B cell (primary cell): ENCODE measurements at regions not wholly inside any gene's neighbourhood (a gene's known extent, or its start where the extent isn't known, plus 50 kb on each side); places are given as distances from the start of the nearest gene placed in this dataset.

ENCODE experiments used
- ATAC-seq: fragments of 200-7000 bp; cut with Tn5 transposase; one replicate; pipeline ENCODE4 v1.10.0; 2021; ENCODE audit warnings: low read depth, mild to moderate bottlenecking, moderate number of reproducible peaks, moderate library complexity
- CTCF ChIA-PET: fragments of 350-600 bp; sonication (Branson Sonifier 250); formaldehyde crosslinking; loops from one replicate; lab custom pipeline; 2021; ENCODE audit warnings: antibody characterized with exemption, inconsistent platforms; lab: Charles Lee
- POLR2A ChIA-PET: fragments of 350-600 bp; sonication (Branson Sonifier 250); formaldehyde crosslinking; loops from one replicate; lab custom pipeline; 2021; ENCODE audit warnings: antibody characterized with exemption; lab: Charles Lee
- DNase-seq: peaks from one replicate; pipeline ENCODE4 v3.0.0; 2013
- H2AFZ ChIP-seq: 2 replicates; pipeline ENCODE4 v1.6.1; 2012; ENCODE audit warnings: mild to moderate bottlenecking, low read depth, low read length; ENCODE audit not compliant: insufficient read depth, poor library complexity, severe bottlenecking
- H3K27ac ChIP-seq, 2 donors: 1 replicate in 1 of 2; 2 replicates in 1 of 2; pipeline ENCODE4 v1.5.1; 2012 to 2013; ENCODE audit warnings: low read length in 2 of 2, mild to moderate bottlenecking in 2 of 2, moderate library complexity in 1 of 2
- H3K27me3 ChIP-seq, 4 experiments: fragments of 200-600 bp in 1 of 4; sonication (generic) in 1 of 4; replicated peaks in 1 of 4; 1 replicate in 2 of 4; 2 replicates in 2 of 4; pipeline versions ENCODE4 v1.6.1 to v1.7.0; 2013 to 2016; ENCODE audit warnings: low read length in 3 of 4, mild to moderate bottlenecking in 2 of 4, mixed read lengths in 1 of 4, moderate library complexity in 1 of 4; ENCODE audit not compliant: insufficient read depth in 4 of 4, control insufficient read depth in 3 of 4; ENCODE audit errors: control extremely low read depth in 1 of 4
- H3K36me3 ChIP-seq, 2 experiments: replicated peaks in 1 of 2; 1 replicate in 1 of 2; 2 replicates in 1 of 2; pipeline versions ENCODE4 v1.6.1 to v1.7.1; 2013; ENCODE audit warnings: low read length in 1 of 2; ENCODE audit not compliant: insufficient read depth in 2 of 2, control insufficient read depth in 1 of 2; ENCODE audit errors: control extremely low read depth in 1 of 2, extremely low read depth in 1 of 2
- H3K4me1 ChIP-seq, 2 donors: fragments of 200-600 bp in 1 of 2; sonication (generic) in 1 of 2; 1 replicate in 1 of 2; 2 replicates in 1 of 2; pipeline versions ENCODE4 v1.5.1 to v1.6.1; 2013 to 2017; ENCODE audit warnings: low read length in 2 of 2; ENCODE audit not compliant: control insufficient read depth in 2 of 2, insufficient read depth in 2 of 2
- H3K4me2 ChIP-seq: replicated peaks from 2 replicates; pipeline ENCODE3; 2012; ENCODE audit warnings: mild to moderate bottlenecking, low read depth, low read length; ENCODE audit not compliant: poor library complexity, severe bottlenecking
- H3K4me3 ChIP-seq, 5 experiments: fragments of 200-600 bp in 1 of 5; sonication (generic) in 1 of 5; 1 replicate in 3 of 5; 2 replicates in 2 of 5; pipeline versions ENCODE4 v1.5.1 to v1.7.0; 2011 to 2016; ENCODE audit warnings: low read length in 4 of 5, mild to moderate bottlenecking in 4 of 5, low read depth in 2 of 5, control low read depth in 1 of 5, moderate library complexity in 1 of 5; ENCODE audit not compliant: insufficient read depth in 1 of 5; ENCODE audit errors: control extremely low read depth in 1 of 5, extremely low read depth in 1 of 5
- H3K79me2 ChIP-seq: fragments of 200-600 bp; sonication (generic); one replicate; pipeline ENCODE4 v1.6.0; 2016; ENCODE audit warnings: low read length; ENCODE audit not compliant: control insufficient read depth, insufficient read depth
- H3K9ac ChIP-seq: fragments of 200-600 bp; sonication (generic); 2 replicates; pipeline ENCODE4 v1.6.1; 2017; ENCODE audit warnings: mild to moderate bottlenecking, low read length, moderate library complexity
- H3K9me3 ChIP-seq, 3 donors: one replicate each; pipeline versions ENCODE4 v1.6.1 to v1.7.1; 2013; ENCODE audit warnings: low read length in 2 of 3; ENCODE audit not compliant: control insufficient read depth in 2 of 3, insufficient read depth in 1 of 3; ENCODE audit errors: control extremely low read depth in 1 of 3
- H4K20me1 ChIP-seq: 2 replicates; pipeline ENCODE4 v1.6.0; 2012; ENCODE audit warnings: mild to moderate bottlenecking, low read length; ENCODE audit not compliant: insufficient read depth, control insufficient read depth, poor library complexity, severe bottlenecking
- H3K27ac Mint-ChIP-seq: one replicate; pipeline ENCODE4 v1.8.0; 2021; ENCODE audit warnings: mixed read lengths
- H3K27me3 Mint-ChIP-seq: one replicate; pipeline ENCODE4 v1.8.0; 2021; ENCODE audit warnings: mixed read lengths
- H3K4me1 Mint-ChIP-seq: one replicate; pipeline ENCODE4 v1.8.0; 2021; ENCODE audit warnings: mixed read lengths
- H3K4me3 Mint-ChIP-seq: one replicate; pipeline ENCODE4 v1.8.0; 2021; ENCODE audit warnings: mixed read lengths
- H3K9me3 Mint-ChIP-seq: one replicate; pipeline ENCODE4 v1.8.0; 2022; ENCODE audit warnings: mixed read lengths; ENCODE audit not compliant: insufficient read depth
- EZH2 ChIP-seq: IDR thresholded peaks from 2 replicates; pipeline ENCODE4 v1.6.1; 2012; ENCODE audit warnings: borderline replicate concordance, low read depth, mild to moderate bottlenecking, moderate library complexity, low read length; ENCODE audit not compliant: insufficient read depth, poor library complexity, severe bottlenecking
- WGBS: methylation state at CpG from one replicate; pipeline ENCODE4 v1.1.5; 2013; ENCODE audit warnings: missing lambda C conversion rate; ENCODE audit not compliant: insufficient coverage; 5-methylcytosine and 5-hydroxymethylcytosine counted together
- intact Hi-C: fragments of 100-400 bp; cut with micrococcal nuclease; formaldehyde crosslinking; loops from one replicate; pipeline ENCODE4 v1.10.0; 2022
- TF ChIP-seq, protein P1 (sequence below): fragments of 200-600 bp; IDR thresholded peaks from one replicate; pipeline ENCODE4 v1.8.0; 2022; ENCODE audit warnings: antibody characterized with exemption, mild to moderate bottlenecking

GRCh38 chr14:44829021-44829420, 132.7 kb downstream of the KLHL28 start:
- POLR2A ChIA-PET = no interaction called here
- H3K27ac Mint-ChIP-seq = no peak overlapping the region
- no peaks in the 10 kb centered on the region for H3K4me1 ChIP-seq
- no peaks in the 10 kb centered on the region for H3K36me3 ChIP-seq
- H3K27me3 Mint-ChIP-seq = no peaks in the 10 kb centered on the region
- no peaks in the 10 kb centered on the region for H3K27me3 ChIP-seq
- no peaks in the 10 kb centered on the region for H4K20me1 ChIP-seq
- no peak overlapping the region for H3K4me3 Mint-ChIP-seq
- H3K9me3 Mint-ChIP-seq = peaks cover 3% of the 10 kb centered on the region
- DNase-seq (no peak), ATAC-seq (no peak)
- H3K4me2 ChIP-seq = no peak overlapping the region
- no peak overlapping the region for H2AFZ ChIP-seq
- H3K9me3 ChIP-seq = no peaks in the 10 kb centered on the region
- no peaks in the 10 kb centered on the region for H3K4me1 Mint-ChIP-seq
- TF ChIP-seq, protein P1, sequence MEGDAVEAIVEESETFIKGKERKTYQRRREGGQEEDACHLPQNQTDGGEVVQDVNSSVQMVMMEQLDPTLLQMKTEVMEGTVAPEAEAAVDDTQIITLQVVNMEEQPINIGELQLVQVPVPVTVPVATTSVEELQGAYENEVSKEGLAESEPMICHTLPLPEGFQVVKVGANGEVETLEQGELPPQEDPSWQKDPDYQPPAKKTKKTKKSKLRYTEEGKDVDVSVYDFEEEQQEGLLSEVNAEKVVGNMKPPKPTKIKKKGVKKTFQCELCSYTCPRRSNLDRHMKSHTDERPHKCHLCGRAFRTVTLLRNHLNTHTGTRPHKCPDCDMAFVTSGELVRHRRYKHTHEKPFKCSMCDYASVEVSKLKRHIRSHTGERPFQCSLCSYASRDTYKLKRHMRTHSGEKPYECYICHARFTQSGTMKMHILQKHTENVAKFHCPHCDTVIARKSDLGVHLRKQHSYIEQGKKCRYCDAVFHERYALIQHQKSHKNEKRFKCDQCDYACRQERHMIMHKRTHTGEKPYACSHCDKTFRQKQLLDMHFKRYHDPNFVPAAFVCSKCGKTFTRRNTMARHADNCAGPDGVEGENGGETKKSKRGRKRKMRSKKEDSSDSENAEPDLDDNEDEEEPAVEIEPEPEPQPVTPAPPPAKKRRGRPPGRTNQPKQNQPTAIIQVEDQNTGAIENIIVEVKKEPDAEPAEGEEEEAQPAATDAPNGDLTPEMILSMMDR = no peak
- no peak for TF ChIP-seq EZH2
- no peak overlapping the region for H3K4me3 ChIP-seq
- WGBS = no CpG with 5 or more reads among the region's 1 CpG
- H3K79me2 ChIP-seq = no peaks in the 10 kb centered on the region
- intact Hi-C loops = no loop called here
- no peak overlapping the region for H3K9ac ChIP-seq
- no peak overlapping the region for H3K27ac ChIP-seq
- CTCF ChIA-PET = interaction anchor here (1.3 kb wide), 1 partner anchor 28 kb away, joined by 3 read pairs; no protein-coding TSS in a partner anchor

- no peak overlapping the region for H3K4me3 Mint-ChIP-seq
- Histone ChIP-seq H3K9me3 (no peaks in the 10 kb centered on the region), H3K4me2 (no peak overlapping the region), H3K27ac (no peak overlapping the region), H2AFZ (no peak overlapping the region), H3K4me3 (no peak overlapping the region), H3K36me3 (no peaks in the 10 kb centered on the region), H4K20me1 (no peaks in the 10 kb centered on the region), H3K27me3 (no peaks in the 10 kb centered on the region), H3K4me1 (no peaks in the 10 kb centered on the region), H3K79me2 (no peaks in the 10 kb centered on the region), H3K9ac (no peak overlapping the region)
- H3K9me3 Mint-ChIP-seq = peaks cover 4% of the 10 kb centered on the region
- no peak for ATAC-seq
- no peak for DNase-seq
- no peak overlapping the region for H3K27ac Mint-ChIP-seq
- H3K4me1 Mint-ChIP-seq = no peaks in the 10 kb centered on the region
- no peaks in the 10 kb centered on the region for H3K27me3 Mint-ChIP-seq
- intact Hi-C loops = no loop called here
- ChIA-PET POLR2A (no interaction called here), CTCF (interaction anchor here (1.3 kb wide), 1 partner anchor 27 kb away, joined by 3 read pairs; no protein-coding TSS in a partner anchor)
- no peak for TF ChIP-seq EZH2
- WGBS = no CpG with 5 or more reads among the region's 1 CpG
These were observed 133.7 kb downstream of the KLHL28 start for GRCh38 chr14:44828023-44828422.
